PFSK-1 (cell line): ENCODE measurements at regions not wholly inside any gene's neighbourhood (a gene's known extent, or its start where the extent isn't known, plus 50 kb on each side); places are given as distances from the start of the nearest gene placed in this dataset.

Experiments
- FOXP2 ChIP-seq: optimal IDR thresholded peaks from 2 replicates; pipeline ENCODE3; 2011; ENCODE audit warnings: borderline replicate concordance, control low read depth, inconsistent platforms; ENCODE audit not compliant: insufficient read depth; ENCODE audit errors: extremely low read length, extremely low read depth
- POLR2AphosphoS5 ChIP-seq: IDR thresholded peaks from 2 replicates; pipeline ENCODE4 v1.6.1; 2012; ENCODE audit warnings: low read depth, mild to moderate bottlenecking, control low read depth, low read length, moderate library complexity
- SIN3A ChIP-seq: IDR thresholded peaks from 2 replicates; pipeline ENCODE4 v1.6.1; 2012; ENCODE audit warnings: mild to moderate bottlenecking, low read length, moderate library complexity, borderline replicate concordance; ENCODE audit not compliant: insufficient read depth
- TAF1 ChIP-seq: IDR thresholded peaks from 2 replicates; pipeline ENCODE4 v1.6.1; 2012; ENCODE audit warnings: low read length, control low read depth, borderline replicate concordance; ENCODE audit not compliant: insufficient read depth
- TF ChIP-seq, protein P1 (sequence below), 2 experiments: IDR thresholded peaks; 2 replicates each; pipeline versions ENCODE4 v1.6.1 to v1.8.0; 2011 to 2012; ENCODE audit warnings: low read depth in 2 of 2, low read length in 2 of 2, control low read depth in 1 of 2, inconsistent platforms in 1 of 2, mild to moderate bottlenecking in 1 of 2, moderate library complexity in 1 of 2; ENCODE audit not compliant: insufficient read depth in 1 of 2

DNA sequence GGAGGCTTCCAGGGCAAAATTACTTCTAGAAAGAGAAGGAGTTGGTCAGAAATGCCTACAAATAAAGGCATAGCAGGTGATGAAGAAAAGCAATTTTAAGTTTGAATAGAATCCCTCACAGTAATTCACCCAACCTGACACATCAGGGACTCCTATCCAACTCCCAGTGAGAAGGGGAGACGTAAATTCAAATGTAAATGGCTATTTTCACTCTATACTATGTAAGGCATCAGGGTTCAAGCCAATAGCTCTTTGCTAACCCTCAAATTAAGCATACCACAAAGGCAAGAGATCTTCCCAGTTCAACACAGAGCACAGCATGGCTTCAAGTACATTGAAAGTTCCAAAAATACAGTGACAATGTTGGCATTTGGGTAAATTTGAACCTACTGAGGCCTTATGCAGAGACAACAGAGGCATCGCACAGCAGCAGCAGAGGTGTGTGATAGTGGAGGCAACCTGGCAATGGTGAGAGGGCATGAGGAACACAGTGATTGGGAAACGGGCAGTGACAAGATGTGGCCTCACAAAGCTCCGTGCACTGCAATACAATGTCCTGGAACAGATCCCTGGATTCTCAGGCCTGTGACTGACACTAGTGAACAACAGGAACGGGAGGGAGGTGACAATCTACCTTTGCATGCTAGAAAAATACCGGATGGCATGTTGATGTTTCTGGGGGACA is 95.7 kb downstream of the VSTM2A start:
- TF ChIP-seq POLR2AphosphoS5 (no peak), FOXP2 (no peak), TAF1 (no peak), SIN3A (no peak)
- TF ChIP-seq, protein P1, sequence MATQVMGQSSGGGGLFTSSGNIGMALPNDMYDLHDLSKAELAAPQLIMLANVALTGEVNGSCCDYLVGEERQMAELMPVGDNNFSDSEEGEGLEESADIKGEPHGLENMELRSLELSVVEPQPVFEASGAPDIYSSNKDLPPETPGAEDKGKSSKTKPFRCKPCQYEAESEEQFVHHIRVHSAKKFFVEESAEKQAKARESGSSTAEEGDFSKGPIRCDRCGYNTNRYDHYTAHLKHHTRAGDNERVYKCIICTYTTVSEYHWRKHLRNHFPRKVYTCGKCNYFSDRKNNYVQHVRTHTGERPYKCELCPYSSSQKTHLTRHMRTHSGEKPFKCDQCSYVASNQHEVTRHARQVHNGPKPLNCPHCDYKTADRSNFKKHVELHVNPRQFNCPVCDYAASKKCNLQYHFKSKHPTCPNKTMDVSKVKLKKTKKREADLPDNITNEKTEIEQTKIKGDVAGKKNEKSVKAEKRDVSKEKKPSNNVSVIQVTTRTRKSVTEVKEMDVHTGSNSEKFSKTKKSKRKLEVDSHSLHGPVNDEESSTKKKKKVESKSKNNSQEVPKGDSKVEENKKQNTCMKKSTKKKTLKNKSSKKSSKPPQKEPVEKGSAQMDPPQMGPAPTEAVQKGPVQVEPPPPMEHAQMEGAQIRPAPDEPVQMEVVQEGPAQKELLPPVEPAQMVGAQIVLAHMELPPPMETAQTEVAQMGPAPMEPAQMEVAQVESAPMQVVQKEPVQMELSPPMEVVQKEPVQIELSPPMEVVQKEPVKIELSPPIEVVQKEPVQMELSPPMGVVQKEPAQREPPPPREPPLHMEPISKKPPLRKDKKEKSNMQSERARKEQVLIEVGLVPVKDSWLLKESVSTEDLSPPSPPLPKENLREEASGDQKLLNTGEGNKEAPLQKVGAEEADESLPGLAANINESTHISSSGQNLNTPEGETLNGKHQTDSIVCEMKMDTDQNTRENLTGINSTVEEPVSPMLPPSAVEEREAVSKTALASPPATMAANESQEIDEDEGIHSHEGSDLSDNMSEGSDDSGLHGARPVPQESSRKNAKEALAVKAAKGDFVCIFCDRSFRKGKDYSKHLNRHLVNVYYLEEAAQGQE (IDR thresholded peaks at IDR 0.05; ENCODE audit: insufficient read depth in 1 of 2, low read depth in 2 of 2, low read length in 2 of 2), result no peak

DNA sequence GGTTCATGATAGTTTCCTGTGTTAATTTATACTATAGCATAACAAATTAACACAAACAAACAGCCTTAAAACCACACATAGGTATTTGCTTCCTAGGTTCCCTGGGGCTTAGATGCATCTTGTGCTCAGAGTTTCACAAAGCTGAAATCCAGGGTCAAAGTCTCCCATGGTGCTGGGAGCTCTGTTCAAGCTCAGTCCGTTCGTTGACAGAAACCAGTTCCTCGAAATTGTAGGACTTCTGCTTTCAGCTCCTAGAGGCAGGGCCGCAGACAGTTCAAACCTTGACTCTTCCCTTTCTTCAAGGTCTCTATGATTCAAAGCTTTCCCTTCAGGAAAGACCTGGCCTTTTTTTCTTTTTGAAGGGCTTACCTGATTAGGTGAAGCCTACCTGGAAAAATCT is 90.5 kb downstream of the VSTM2A start:
- no peak for TF ChIP-seq TAF1
- TF ChIP-seq, protein P1 (IDR thresholded peaks at IDR 0.05; ENCODE audit: insufficient read depth in 1 of 2, low read depth in 2 of 2, low read length in 2 of 2), result no peak
- TF ChIP-seq POLR2AphosphoS5, result no peak
- TF ChIP-seq SIN3A, result no peak
- no peak for TF ChIP-seq FOXP2

- TF ChIP-seq SIN3A, result no peak
- TF ChIP-seq FOXP2, result no peak
- TF ChIP-seq POLR2AphosphoS5, result no peak
- no peak for TF ChIP-seq TAF1
- TF ChIP-seq, protein P1 (IDR thresholded peaks at IDR 0.05; ENCODE audit: insufficient read depth in 1 of 2, low read depth in 2 of 2, low read length in 2 of 2), result no peak
Observed at GRCh38 chr7:54629771-54630170, 87.6 kb downstream of the VSTM2A start.

GRCh38 chr7:54622696-54623309 is 80.6 kb downstream of the VSTM2A start:
- TF ChIP-seq TAF1 (no peak), POLR2AphosphoS5 (no peak), SIN3A (no peak), FOXP2 (no peak)
- TF ChIP-seq, protein P1 (IDR thresholded peaks at IDR 0.05; ENCODE audit: insufficient read depth in 1 of 2, low read depth in 2 of 2, low read length in 2 of 2), result no peak
